ENCODE measurements at regions not wholly inside any gene's neighbourhood (a gene's known extent, or its start where the extent isn't known, plus 50 kb on each side); places are given as distances from the start of the nearest gene placed in this dataset.

GRCh38 chr10:78648256-78648860 is 420.4 kb upstream of the ZMIZ1 start:
- no peaks in the 10 kb centered on the region for H3K4me1 ChIP-seq (ENCODE audit: control insufficient read depth in 1 of 2, low read depth in 2 of 2)
- H3K36me3 ChIP-seq, result no peaks in the 10 kb centered on the region
- TF ChIP-seq CTCF (IDR thresholded peaks at IDR 0.05), result no peak
- no peak overlapping the region for H3K4me3 ChIP-seq
- no peak for ATAC-seq (ENCODE audit: insufficient number of reproducible peaks, low FRiP score, low read depth)
- DNase-seq (ENCODE audit: low spot score), result no peak
- no peaks in the 10 kb centered on the region for H3K9me3 ChIP-seq
- no peaks in the 10 kb centered on the region for H3K27me3 ChIP-seq (replicated peaks; ENCODE audit: insufficient read depth)
- H3K27ac ChIP-seq, result no peak overlapping the region

- DNase-seq (ENCODE audit: low spot score) (no peak), ATAC-seq (ENCODE audit: insufficient number of reproducible peaks, low FRiP score, low read depth) (no peak)
- Histone ChIP-seq H3K27ac (no peak overlapping the region), H3K4me1 (ENCODE audit: control insufficient read depth in 1 of 2, low read depth in 2 of 2) (no peaks in the 10 kb centered on the region), H3K9me3 (no peaks in the 10 kb centered on the region), H3K36me3 (no peaks in the 10 kb centered on the region), H3K4me3 (no peak overlapping the region), H3K27me3 (replicated peaks; ENCODE audit: insufficient read depth) (no peaks in the 10 kb centered on the region)
- no peak for TF ChIP-seq CTCF (IDR thresholded peaks at IDR 0.05)
Measured at GRCh38 chr10:78649429-78649828, 419.3 kb upstream of the ZMIZ1 start.

GRCh38 chr10:78650122-78650521 is 418.6 kb upstream of the ZMIZ1 start:
- no peaks in the 10 kb centered on the region for H3K27me3 ChIP-seq (replicated peaks; ENCODE audit: insufficient read depth)
- no peaks in the 10 kb centered on the region for H3K36me3 ChIP-seq
- ATAC-seq (ENCODE audit: insufficient number of reproducible peaks, low FRiP score, low read depth) (no peak), DNase-seq (ENCODE audit: low spot score) (no peak)
- H3K9me3 ChIP-seq, result no peaks in the 10 kb centered on the region
- no peaks in the 10 kb centered on the region for H3K4me1 ChIP-seq (ENCODE audit: control insufficient read depth in 1 of 2, low read depth in 2 of 2)
- no peak overlapping the region for H3K4me3 ChIP-seq
- no peak for TF ChIP-seq CTCF (IDR thresholded peaks at IDR 0.05)
- no peak overlapping the region for H3K27ac ChIP-seq

- H3K4me1 ChIP-seq (ENCODE audit: control insufficient read depth in 1 of 2, low read depth in 2 of 2), result no peaks in the 10 kb centered on the region
- H3K36me3 ChIP-seq, result no peaks in the 10 kb centered on the region
- H3K27me3 ChIP-seq (replicated peaks; ENCODE audit: insufficient read depth), result no peaks in the 10 kb centered on the region
- H3K27ac ChIP-seq, result no peak overlapping the region
- TF ChIP-seq CTCF (IDR thresholded peaks at IDR 0.05), result no peak
- no peak overlapping the region for H3K4me3 ChIP-seq
- no peaks in the 10 kb centered on the region for H3K9me3 ChIP-seq
- DNase-seq (ENCODE audit: low spot score) (no peak), ATAC-seq (ENCODE audit: insufficient number of reproducible peaks, low FRiP score, low read depth) (no peak)
Measured at GRCh38 chr10:78651287-78651686, 417.5 kb upstream of the ZMIZ1 start.

GRCh38 chr10:78653555-78653954 is 415.2 kb upstream of the ZMIZ1 start:
- DNase-seq (ENCODE audit: low spot score), result no peak
- peaks cover 0 to 5% of the 10 kb centered on the region in 2 donors for H3K4me1 ChIP-seq (ENCODE audit: control insufficient read depth in 1 of 2, low read depth in 2 of 2)
- no peaks in the 10 kb centered on the region for H3K36me3 ChIP-seq
- no peaks in the 10 kb centered on the region for H3K9me3 ChIP-seq
- no peak overlapping the region for H3K4me3 ChIP-seq
- ATAC-seq (ENCODE audit: insufficient number of reproducible peaks, low FRiP score, low read depth), result no peak
- no peak overlapping the region for H3K27ac ChIP-seq
- no peaks in the 10 kb centered on the region for H3K27me3 ChIP-seq (replicated peaks; ENCODE audit: insufficient read depth)
- no peak for TF ChIP-seq CTCF (IDR thresholded peaks at IDR 0.05)

All from thoracic aorta (tissue), 2 donors.